ENCODE measurements at regions not wholly inside any gene's neighbourhood (a gene's known extent, or its start where the extent isn't known, plus 50 kb on each side); places are given as distances from the start of the nearest gene placed in this dataset.

DNA sequence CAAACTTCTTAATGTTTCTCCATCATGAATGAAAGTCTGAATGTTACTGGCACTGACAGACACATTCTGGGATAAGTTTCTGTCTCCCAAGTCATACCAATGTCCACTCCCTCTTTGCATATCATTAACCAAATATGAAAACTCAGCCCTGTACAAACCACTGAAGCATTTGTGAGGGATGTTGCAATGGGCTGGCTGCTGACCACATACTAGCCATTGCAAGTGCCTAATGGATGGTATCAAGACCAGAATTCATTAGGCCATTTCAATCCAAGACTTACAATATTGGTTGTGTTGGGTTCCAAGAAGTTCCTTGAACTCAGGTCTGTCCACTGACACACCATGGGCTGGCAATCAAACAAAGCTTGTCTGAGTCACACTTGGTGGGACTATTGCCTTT, 73.8 kb downstream of the CBLN2 start:
- ATAC-seq = no peak

DNA sequence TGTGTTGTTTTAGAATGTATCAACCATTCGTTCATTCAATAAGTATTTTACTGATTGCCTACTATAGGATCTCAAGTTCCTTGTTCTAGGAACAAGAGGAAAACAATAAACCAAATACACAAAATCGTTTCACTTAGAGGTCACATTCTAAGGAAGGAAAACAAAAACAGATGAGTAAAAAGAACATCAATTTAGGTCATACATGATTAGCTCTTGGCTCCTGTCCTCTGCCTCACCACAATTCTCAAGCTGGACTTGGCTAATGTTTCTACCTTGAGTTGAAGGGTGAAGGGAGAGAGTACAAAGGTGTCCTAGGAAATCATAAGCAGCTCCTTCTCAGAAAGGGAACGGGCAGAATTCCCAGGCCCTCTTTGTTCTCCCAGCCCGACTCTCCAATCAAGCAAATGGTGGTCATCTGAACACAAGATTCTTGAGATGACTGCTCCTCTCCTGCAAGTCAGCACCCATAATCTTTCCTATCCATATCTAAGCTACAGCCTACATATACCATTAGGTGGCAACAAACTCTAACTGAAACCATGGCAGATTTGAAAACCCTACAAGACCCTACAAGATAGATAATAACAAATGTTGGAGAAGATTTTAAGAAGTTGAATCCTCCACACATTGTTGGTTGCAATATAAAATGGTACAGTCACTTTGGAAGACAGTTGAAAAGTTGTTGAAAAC, 76.0 kb downstream of the CBLN2 start:
- ATAC-seq = no peak

DNA sequence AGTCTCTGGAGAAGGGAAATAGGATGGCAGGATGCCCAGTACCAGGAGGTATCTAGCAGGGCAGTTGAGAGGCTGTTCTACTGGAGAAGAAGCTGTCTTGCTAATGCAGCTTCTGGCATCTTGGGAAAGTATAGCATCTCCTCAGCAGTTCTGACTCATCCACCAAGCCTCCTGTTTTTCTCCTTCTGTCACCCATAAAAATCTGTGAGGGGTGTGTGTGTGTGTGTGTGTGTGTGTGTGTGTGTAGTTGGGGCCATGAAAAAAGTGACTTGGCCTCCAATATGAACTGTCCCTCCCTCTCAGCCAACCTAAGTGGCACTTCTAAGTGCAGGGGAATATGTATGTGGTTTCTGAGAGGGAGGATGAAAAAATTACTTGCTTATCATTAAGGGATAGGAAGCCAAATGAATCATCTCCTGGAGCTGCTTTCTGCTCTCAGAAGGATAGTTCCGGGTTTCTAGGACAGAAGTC, 83.9 kb downstream of the CBLN2 start:
- no peak for ATAC-seq

DNA sequence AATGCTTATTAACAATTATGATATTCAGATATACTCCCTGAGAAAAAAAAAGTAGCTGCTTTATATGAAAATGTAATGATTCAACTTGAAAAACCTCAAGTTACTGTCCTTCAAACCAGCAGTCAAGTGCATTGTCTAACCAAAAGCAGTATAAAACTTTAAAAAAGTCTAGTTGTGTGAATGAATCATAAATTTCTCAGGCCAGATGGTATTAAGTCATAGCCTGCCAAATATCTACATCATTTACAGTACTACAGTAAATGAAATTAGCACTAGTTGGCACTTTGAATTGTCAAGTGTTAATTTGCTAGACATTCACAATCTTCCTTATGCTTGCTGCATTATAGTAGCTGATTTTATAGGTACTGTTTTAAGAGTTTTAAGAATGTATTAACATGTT, 85.9 kb downstream of the CBLN2 start:
- no peak for ATAC-seq

GRCh38 chr18:72456802-72457201, 87.3 kb downstream of the CBLN2 start:
- ATAC-seq = no peak

GRCh38 chr18:72452328-72452727, 91.8 kb downstream of the CBLN2 start:
- no peak for ATAC-seq

DNA sequence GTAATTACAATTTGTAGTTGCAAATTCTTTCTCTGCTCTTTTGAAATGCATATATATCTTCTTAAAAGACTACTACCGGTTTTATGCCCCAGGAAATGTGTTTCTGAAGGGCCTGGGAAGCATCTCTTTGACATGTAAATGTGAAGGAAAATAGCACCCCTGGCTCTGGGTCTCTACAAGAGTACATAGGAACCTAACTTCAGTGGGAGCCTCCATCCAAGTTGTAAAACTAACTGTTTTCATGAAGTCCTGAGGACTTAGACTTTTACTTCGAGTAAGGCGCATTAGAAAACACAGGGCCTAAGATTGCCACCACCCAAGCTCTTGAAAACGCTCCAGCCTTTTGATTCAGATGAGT, 99.4 kb downstream of the CBLN2 start:
- no peak for ATAC-seq

GRCh38 chr18:72444111-72444797, 99.9 kb downstream of the CBLN2 start:
- no peak for ATAC-seq

- no peak for ATAC-seq
These were observed 107.7 kb downstream of the CBLN2 start for GRCh38 chr18:72436401-72436800.

DNA sequence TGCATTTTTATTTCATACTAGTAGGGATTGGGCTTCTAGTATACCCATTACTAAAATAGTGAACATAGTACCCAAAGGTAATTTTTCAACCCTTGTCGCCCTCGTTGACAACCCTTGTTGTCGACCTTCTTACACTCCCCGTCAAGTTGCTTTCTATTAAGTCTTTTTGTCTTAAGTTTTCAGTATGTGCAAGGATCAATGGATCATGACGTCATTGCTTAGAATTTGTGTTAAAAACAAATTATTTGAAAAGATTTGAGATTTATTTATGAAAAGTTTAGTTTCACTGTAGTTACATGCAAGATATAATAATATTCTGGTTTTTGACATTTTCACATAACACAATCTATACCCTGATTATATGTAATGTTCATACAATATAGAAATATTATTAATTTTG, 110.4 kb downstream of the CBLN2 start:
- no peak for ATAC-seq

DNA sequence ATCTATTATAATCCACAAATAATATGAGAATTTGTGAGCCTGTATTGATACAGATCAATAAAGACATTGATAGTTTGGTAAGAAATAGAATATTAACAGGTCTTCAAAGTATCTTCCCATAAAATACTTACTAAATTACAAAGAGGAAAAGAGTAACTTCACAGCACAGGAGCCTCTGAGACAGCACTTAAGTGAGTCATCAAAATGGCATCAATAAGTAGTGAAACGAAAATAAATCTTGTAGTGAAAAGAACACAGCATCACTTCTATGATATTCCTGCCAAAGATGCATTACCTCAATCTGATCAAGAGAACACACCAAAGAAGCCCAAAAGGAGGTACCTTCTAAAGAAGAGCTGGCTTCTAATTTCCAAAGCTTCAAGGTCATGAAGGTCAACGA, 116.4 kb downstream of the CBLN2 start:
- no peak for ATAC-seq

DNA sequence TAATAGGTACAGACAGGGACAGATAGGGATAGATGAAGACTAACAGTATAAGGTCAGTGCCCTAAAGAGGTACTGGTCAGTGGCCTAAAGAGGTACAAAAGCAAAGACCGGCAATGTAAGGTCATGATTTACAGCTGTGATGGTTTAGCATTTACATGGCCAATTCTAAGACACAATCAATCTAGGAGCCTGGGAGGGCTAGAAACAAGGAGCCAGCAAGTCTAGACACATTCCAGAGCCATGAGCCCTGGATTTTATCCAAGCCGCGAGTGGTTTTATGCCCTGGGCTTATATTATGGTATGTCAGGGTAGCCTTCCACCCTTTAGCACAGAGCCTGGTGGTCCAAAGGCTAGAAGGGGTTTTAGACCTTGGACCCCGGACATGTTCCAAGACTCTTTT, 124.2 kb downstream of the CBLN2 start:
- no peak for ATAC-seq

DNA sequence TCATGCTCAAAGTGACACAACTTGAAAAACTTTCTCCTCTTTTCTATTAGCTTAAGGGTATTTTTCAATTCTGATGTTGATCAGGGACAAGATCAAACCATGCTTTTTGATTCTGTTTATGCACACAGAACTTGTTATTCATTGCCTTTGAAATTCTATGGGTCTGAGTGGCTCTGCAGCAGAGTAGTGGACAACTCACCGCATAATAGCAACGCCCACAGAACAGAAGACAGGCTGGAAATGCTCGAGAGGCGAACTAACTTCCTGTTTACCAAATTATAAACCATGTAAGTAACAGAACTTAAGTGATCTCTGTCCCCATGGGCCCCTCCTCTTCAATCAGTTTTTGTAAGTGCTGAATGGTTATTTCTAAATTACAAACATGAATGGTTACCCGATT, 131.2 kb downstream of the CBLN2 start:
- ATAC-seq = no peak

DNA sequence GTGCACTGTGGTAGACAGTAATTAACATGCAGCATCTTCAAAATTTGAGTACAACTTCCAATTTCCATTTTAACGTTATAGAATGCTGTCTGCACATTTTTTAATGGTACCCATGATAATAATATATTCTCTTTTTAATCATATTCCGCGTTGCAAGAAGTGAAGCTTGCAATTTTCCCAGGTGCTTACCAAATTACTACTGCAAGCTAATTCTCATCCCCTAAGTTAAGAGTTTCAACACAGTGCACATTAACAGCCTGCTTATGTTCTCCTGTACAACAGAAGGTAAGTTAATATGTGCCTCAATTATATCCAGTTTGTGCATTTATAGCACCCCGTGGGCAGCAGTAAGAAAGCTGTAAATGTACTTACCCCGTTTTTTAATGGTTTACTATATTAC, 132.9 kb downstream of the CBLN2 start:
- no peak for ATAC-seq

- ATAC-seq = no peak
These were observed 133.7 kb downstream of the CBLN2 start for GRCh38 chr18:72410399-72410798.

- ATAC-seq = no peak
These were observed 134.2 kb downstream of the CBLN2 start for GRCh38 chr18:72409903-72410302.

GRCh38 chr18:72407048-72407447, 137.1 kb downstream of the CBLN2 start:
- no peak for ATAC-seq

- no peak for ATAC-seq
These were observed 152.2 kb downstream of the CBLN2 start for GRCh38 chr18:72391951-72392350.

DNA sequence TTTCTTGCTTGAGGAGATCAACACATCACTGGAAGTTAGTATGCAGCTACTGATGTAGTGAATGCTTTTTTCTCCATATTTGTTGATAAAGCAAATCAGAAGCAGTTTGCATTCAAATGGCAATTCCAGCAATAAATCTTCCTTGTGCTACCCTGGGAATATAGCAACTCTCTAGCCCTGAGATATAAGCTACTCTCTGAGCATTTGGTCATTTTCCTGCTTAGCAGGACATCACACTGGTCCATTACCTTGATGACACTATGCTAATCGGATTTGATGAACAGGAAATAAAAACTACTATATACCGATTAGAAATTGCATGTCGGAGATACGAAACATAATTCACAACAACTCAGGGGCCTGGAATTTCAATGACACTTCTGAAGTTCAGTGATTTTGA, 152.7 kb downstream of the CBLN2 start:
- no peak for ATAC-seq

GRCh38 chr18:72378016-72378415, 166.1 kb downstream of the CBLN2 start:
- no peak for ATAC-seq

- no peak for ATAC-seq
These were observed 167.9 kb downstream of the CBLN2 start for GRCh38 chr18:72376256-72376655.

DNA sequence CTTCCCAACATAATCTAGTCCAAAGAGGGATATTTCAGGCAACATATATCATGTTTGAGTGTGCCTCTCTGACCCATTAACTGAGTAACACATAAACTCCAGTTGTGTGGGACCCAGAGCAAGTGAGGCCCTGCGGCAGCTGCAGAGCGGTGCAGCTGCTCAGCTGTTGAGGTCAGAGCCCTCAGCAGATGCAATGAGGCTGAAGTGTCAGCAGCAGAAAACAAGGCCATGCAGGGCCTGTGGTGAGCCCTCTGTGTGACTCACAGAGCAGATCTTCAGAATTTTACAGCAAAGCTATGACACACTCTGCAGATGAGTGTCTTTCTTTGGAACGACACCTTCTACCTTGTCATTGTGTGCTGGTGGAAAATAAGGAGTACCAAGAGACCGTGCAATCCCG, 168.5 kb downstream of the CBLN2 start:
- ATAC-seq = peak in 1 of 2 donors; percentile 13

DNA sequence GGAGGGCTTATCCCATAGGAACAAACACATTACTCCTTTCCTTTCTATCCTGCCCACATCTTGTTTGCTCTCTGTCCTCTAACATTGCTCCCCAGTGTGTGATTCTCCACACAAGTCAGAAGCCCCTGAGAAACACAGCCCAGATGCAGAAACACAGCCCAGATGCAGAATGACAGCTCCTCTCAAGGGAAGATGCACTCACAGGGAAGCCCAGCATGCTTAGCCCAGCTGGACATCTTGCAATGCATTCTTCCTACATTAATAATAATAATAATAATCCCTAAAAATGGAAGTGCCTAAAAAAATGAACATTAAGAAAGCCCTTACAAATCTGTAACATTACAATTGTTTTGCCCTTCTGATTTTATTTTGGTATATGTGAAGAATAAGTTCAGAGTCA, 172.1 kb downstream of the CBLN2 start:
- no peak for ATAC-seq

DNA sequence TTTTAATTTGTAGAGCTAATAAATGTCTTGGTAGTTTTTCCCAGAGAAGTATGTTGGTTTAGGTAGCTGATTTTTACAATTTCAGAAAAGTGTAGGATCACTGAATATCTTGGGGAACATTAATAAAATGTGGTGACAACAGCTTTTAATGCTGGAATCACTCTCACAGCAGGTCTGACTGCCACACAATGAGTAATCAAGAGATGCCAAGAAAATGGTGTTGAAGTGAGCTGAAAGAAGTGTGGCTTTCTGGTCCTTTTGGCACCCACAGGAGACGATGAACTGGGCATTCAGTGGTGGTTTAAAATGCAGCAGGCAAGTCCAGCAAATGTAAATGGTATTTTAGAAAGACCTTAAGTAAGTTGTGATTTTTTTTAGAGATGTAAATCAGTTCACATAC, 175.8 kb downstream of the CBLN2 start:
- ATAC-seq = no peak

- ATAC-seq = no peak
These were observed 183.5 kb downstream of the CBLN2 start for GRCh38 chr18:72360634-72361033.
